GM23338 (cell line): ENCODE measurements at regions not wholly inside any gene's neighbourhood (a gene's known extent, or its start where the extent isn't known, plus 50 kb on each side); places are given as distances from the start of the nearest gene placed in this dataset.

Experiments
- ATAC-seq: fragments of 200-7000 bp; cut with Tn5 transposase; 3 replicates; pipeline ENCODE4 v1.9.1; 2020
- DNase-seq: peaks from one replicate; pipeline ENCODE4 v3.0.0-alpha.2; 2015; ENCODE audit warnings: low spot score
- H2AFZ ChIP-seq: fragments of 200-600 bp; sonication (generic); 2 replicates; pipeline ENCODE4 v1.8.0; 2016; ENCODE audit warnings: antibody characterized with exemption, mild to moderate bottlenecking, moderate library complexity
- H3F3A ChIP-seq: fragments of 200-600 bp; sonication (generic); replicated peaks from 2 replicates; pipeline ENCODE4 v1.8.0; 2017; ENCODE audit warnings: antibody characterized with exemption, mixed run types, low read depth
- H3K27ac ChIP-seq: fragments of 200-600 bp; sonication (generic); 2 replicates; pipeline ENCODE4 v1.6.1; 2016; ENCODE audit warnings: low read depth
- H3K27me3 ChIP-seq: fragments of 200-600 bp; sonication (generic); 2 replicates; pipeline ENCODE4 v1.8.0; 2016; ENCODE audit warnings: mild to moderate bottlenecking, mixed run types, moderate library complexity; ENCODE audit not compliant: insufficient read depth
- H3K36me3 ChIP-seq: fragments of 200-600 bp; sonication (generic); 2 replicates; pipeline ENCODE4 v1.8.0; 2016; ENCODE audit warnings: mild to moderate bottlenecking; ENCODE audit not compliant: insufficient read depth
- H3K4me1 ChIP-seq: fragments of 200-600 bp; sonication (generic); 2 replicates; pipeline ENCODE4 v1.8.0; 2016; ENCODE audit warnings: mild to moderate bottlenecking, moderate library complexity; ENCODE audit not compliant: insufficient read depth
- H3K4me2 ChIP-seq: fragments of 200-600 bp; sonication (generic); 2 replicates; pipeline ENCODE4 v1.7.1; 2017; ENCODE audit warnings: mixed run types
- H3K4me3 ChIP-seq: fragments of 200-600 bp; sonication (generic); 2 replicates; pipeline ENCODE4 v1.6.1; 2016; ENCODE audit warnings: mixed run types
- H3K79me2 ChIP-seq: fragments of 200-600 bp; sonication (generic); replicated peaks from 2 replicates; pipeline ENCODE4 v1.8.0; 2017; ENCODE audit warnings: mild to moderate bottlenecking; ENCODE audit not compliant: insufficient read depth
- H3K9me2 ChIP-seq: fragments of 200-600 bp; sonication (generic); 2 replicates; pipeline ENCODE4 v1.8.0; 2017; ENCODE audit not compliant: insufficient read depth
- H4K20me1 ChIP-seq: fragments of 200-600 bp; sonication (generic); replicated peaks from 2 replicates; pipeline ENCODE4 v1.8.0; 2017; ENCODE audit warnings: mild to moderate bottlenecking; ENCODE audit not compliant: insufficient read depth
- H3K27ac Mint-ChIP-seq: 2 replicates; pipeline ENCODE4 v1.8.0; 2020; ENCODE audit warnings: inconsistent platforms, mild to moderate bottlenecking, moderate library complexity, mixed read lengths
- H3K27me3 Mint-ChIP-seq: 3 replicates; pipeline ENCODE4 v1.8.0; 2022; ENCODE audit warnings: low read depth, mild to moderate bottlenecking, moderate library complexity, mixed read lengths, inconsistent platforms; ENCODE audit not compliant: insufficient read depth, poor library complexity
- H3K36me3 Mint-ChIP-seq: 3 replicates; pipeline ENCODE4 v1.8.0; 2021; ENCODE audit warnings: low read depth, mild to moderate bottlenecking, inconsistent platforms, moderate library complexity, mixed read lengths
- H3K4me1 Mint-ChIP-seq: 3 replicates; pipeline ENCODE4 v1.8.0; 2020; ENCODE audit warnings: mild to moderate bottlenecking, inconsistent platforms, mixed read lengths
- H3K4me3 Mint-ChIP-seq: 3 replicates; pipeline ENCODE4 v1.8.0; 2021; ENCODE audit warnings: moderate library complexity, mild to moderate bottlenecking, inconsistent platforms, mixed read lengths
- H3K9me3 Mint-ChIP-seq: 3 replicates; pipeline ENCODE4 v1.8.0; 2020; ENCODE audit warnings: moderate library complexity, mild to moderate bottlenecking, inconsistent platforms, mixed read lengths
- CREB1 ChIP-seq: fragments of 250-450 bp; sonication (Bioruptor Pico); IDR thresholded peaks from 2 replicates; pipeline ENCODE4 v1.5.0; 2020; ENCODE audit warnings: low read depth, mild to moderate bottlenecking, moderate library complexity
- CTCF ChIP-seq, 2 experiments: fragments of 200-600 bp in 1 of 2; sonication (generic) in 1 of 2; conservative IDR thresholded peaks; 2 replicates each; pipeline versions ENCODE4 v1.5.1 to v1.6.1; 2016 to 2017; ENCODE audit warnings: antibody characterized with exemption in 2 of 2, low read depth in 2 of 2, mild to moderate bottlenecking in 2 of 2, moderate library complexity in 1 of 2
- ETS1 ChIP-seq: IDR thresholded peaks from 2 replicates; pipeline ENCODE4 v1.6.1; 2016; ENCODE audit warnings: antibody characterized with exemption
- EZH2 ChIP-seq: fragments of 200-600 bp; sonication (generic); IDR thresholded peaks from one replicate; pipeline ENCODE4 v1.8.0; 2017; ENCODE audit warnings: antibody characterized with exemption, mild to moderate bottlenecking, low read depth; ENCODE audit not compliant: unreplicated experiment
- EZH2phosphoT487 ChIP-seq: fragments of 200-600 bp; sonication (generic); IDR thresholded peaks from one replicate; pipeline ENCODE4 v1.8.1; 2018; ENCODE audit warnings: antibody characterized with exemption; ENCODE audit not compliant: unreplicated experiment
- JUNB ChIP-seq: IDR thresholded peaks from one replicate; pipeline ENCODE4 v1.6.1; 2016; ENCODE audit warnings: antibody characterized with exemption; ENCODE audit not compliant: unreplicated experiment
- NANOG ChIP-seq: IDR thresholded peaks from 2 replicates; pipeline ENCODE4 v1.6.1; 2016; ENCODE audit warnings: antibody characterized with exemption, borderline replicate concordance
- POLR2AphosphoS5 ChIP-seq: IDR thresholded peaks from 2 replicates; pipeline ENCODE4 v1.6.1; 2016; ENCODE audit warnings: antibody characterized with exemption, low read depth
- REST ChIP-seq: IDR thresholded peaks from one replicate; pipeline ENCODE4 v1.6.1; 2018; ENCODE audit warnings: antibody characterized with exemption; ENCODE audit not compliant: unreplicated experiment
- STAT1 ChIP-seq: IDR thresholded peaks from one replicate; pipeline ENCODE4 v1.6.1; 2016; ENCODE audit warnings: antibody characterized with exemption; ENCODE audit not compliant: unreplicated experiment
- ZNF114 ChIP-seq: fragments of 250-450 bp; sonication (Bioruptor Pico); IDR thresholded peaks from 2 replicates; pipeline ENCODE4 v1.5.0; 2020; ENCODE audit warnings: mild to moderate bottlenecking, moderate library complexity
- ZNF331 ChIP-seq: fragments of 250-450 bp; sonication (Bioruptor Pico); IDR thresholded peaks from 2 replicates; pipeline ENCODE4 v1.5.0; 2020; ENCODE audit warnings: low read depth, mild to moderate bottlenecking, moderate library complexity
- ZNF462 ChIP-seq: fragments of 250-450 bp; sonication (Bioruptor Pico); IDR thresholded peaks from 2 replicates; pipeline ENCODE4 v1.5.0; 2020; ENCODE audit warnings: mild to moderate bottlenecking, moderate library complexity

- Histone ChIP-seq H3K27ac (no peak overlapping the region), H3K27me3 (no peaks in the 10 kb centered on the region), H3K79me2 (no peaks in the 10 kb centered on the region), H3F3A (no peaks in the 10 kb centered on the region), H3K4me3 (no peak overlapping the region), H3K9me2 (no peaks in the 10 kb centered on the region), H3K36me3 (no peaks in the 10 kb centered on the region), H2AFZ (no peak overlapping the region), H3K4me2 (no peak overlapping the region), H3K4me1 (no peaks in the 10 kb centered on the region), H4K20me1 (no peaks in the 10 kb centered on the region)
- no peaks in the 10 kb centered on the region for H3K4me1 Mint-ChIP-seq
- TF ChIP-seq REST (no peak), NANOG (no peak), STAT1 (no peak), JUNB (no peak), POLR2AphosphoS5 (no peak), ZNF331 (CRISPR knock-in tag) (no peak), ETS1 (no peak), ZNF114 (CRISPR knock-in tag) (no peak), CREB1 (CRISPR knock-in tag) (no peak), EZH2 (no peak), ZNF462 (no peak), EZH2phosphoT487 (no peak), CTCF (conservative IDR thresholded peaks at IDR 0.05; ENCODE audit: low read depth in 2 of 2) (no peak)
- no peak overlapping the region for H3K27ac Mint-ChIP-seq
- H3K36me3 Mint-ChIP-seq = peaks cover 3% of the 10 kb centered on the region; the same call in 1 of the 3 replicates
- no peaks in the 10 kb centered on the region for H3K27me3 Mint-ChIP-seq
- ATAC-seq = no peak
- H3K9me3 Mint-ChIP-seq = peaks cover 10% of the 10 kb centered on the region
- DNase-seq = no peak
- H3K4me3 Mint-ChIP-seq = no peak overlapping the region
Observed at GRCh38 chrY:17184299-17184698, 695.7 kb downstream of the CDY2B start.
